ENCODE measurements at regions not wholly inside any gene's neighbourhood (a gene's known extent, or its start where the extent isn't known, plus 50 kb on each side); places are given as distances from the start of the nearest gene placed in this dataset.
"Not testable (repeated sequence)": the region's sequence is repeated elsewhere in the genome, so short reads cannot be mapped to it uniquely, and the experiment has no call there.

GRCh38 chr9:87781331-87781730 is 55.4 kb downstream of the CTSL start:
- DNase-seq = no peak

- DNase-seq = no peak
Measured at GRCh38 chr9:87783180-87783579, 57.3 kb downstream of the CTSL start.

- DNase-seq = not testable (repeated sequence)
Measured at GRCh38 chr9:87785315-87785970, 59.5 kb downstream of the CTSL start.

GRCh38 chr9:87786423-87786822 is 60.5 kb downstream of the CTSL start:
- DNase-seq = peak; percentile 10

GRCh38 chr9:87786876-87787275 is 61.0 kb downstream of the CTSL start:
- DNase-seq = no peak

- no peak for DNase-seq
Measured at GRCh38 chr9:87787735-87788134, 61.8 kb downstream of the CTSL start.

- peak; percentile 72 for DNase-seq
Measured at GRCh38 chr9:87792831-87793288, 66.9 kb downstream of the CTSL start.

- no peak for DNase-seq
Measured at GRCh38 chr9:87793292-87793691, 67.4 kb downstream of the CTSL start.

GRCh38 chr9:87795178-87795577 is 69.3 kb downstream of the CTSL start:
- DNase-seq = no peak

GRCh38 chr9:87796196-87796595 is 70.3 kb downstream of the CTSL start:
- DNase-seq = no peak

- DNase-seq = peak; percentile 8
Measured at GRCh38 chr9:87798261-87798833, 72.4 kb downstream of the CTSL start.

GRCh38 chr9:87799503-87799902 is 73.6 kb downstream of the CTSL start:
- DNase-seq = no peak

- DNase-seq = no peak
Measured at GRCh38 chr9:87800456-87800855, 74.5 kb downstream of the CTSL start.

- DNase-seq = no peak
Measured at GRCh38 chr9:87801013-87801412, 75.1 kb downstream of the CTSL start.

- DNase-seq = no peak
Measured at GRCh38 chr9:87803166-87803565, 77.2 kb downstream of the CTSL start.

- DNase-seq = no peak
Measured at GRCh38 chr9:87803623-87804345, 77.9 kb downstream of the CTSL start.

GRCh38 chr9:87805259-87805658 is 77.4 kb upstream of the SPATA31E1 start:
- no peak for DNase-seq

- no peak for DNase-seq
Measured at GRCh38 chr9:87810008-87810407, 72.7 kb upstream of the SPATA31E1 start.

GRCh38 chr9:87810679-87811178 is 71.9 kb upstream of the SPATA31E1 start:
- no peak for DNase-seq

GRCh38 chr9:87812375-87813118 is 70.1 kb upstream of the SPATA31E1 start:
- DNase-seq = peak; percentile 71

GRCh38 chr9:87813119-87813463 is 69.6 kb upstream of the SPATA31E1 start:
- DNase-seq = no peak

- no peak for DNase-seq
Measured at GRCh38 chr9:87816036-87816435, 66.6 kb upstream of the SPATA31E1 start.

GRCh38 chr9:87818308-87818707 is 64.4 kb upstream of the SPATA31E1 start:
- DNase-seq = no peak
